Ovary (tissue), 7 donors: ENCODE measurements at regions not wholly inside any gene's neighbourhood (a gene's known extent, or its start where the extent isn't known, plus 50 kb on each side); places are given as distances from the start of the nearest gene placed in this dataset.
A peak's percentile ranks its signal among the peaks of the same experiment; 100 is the strongest.
"Not testable (repeated sequence)": the region's sequence is repeated elsewhere in the genome, so short reads cannot be mapped to it uniquely, and the experiment has no call there.

ENCODE experiments used
- DNase-seq, 5 donors: peaks; one replicate each; pipeline ENCODE4 v3.0.0-alpha.2; 2019 to 2020
- H3K27ac ChIP-seq, 2 donors: fragments of 200-600 bp; one replicate each; pipeline versions ENCODE4 v1.5.1 to v1.8.0; 2019 to 2022
- H3K27me3 ChIP-seq: fragments of 200-600 bp; one replicate; pipeline ENCODE4 v1.8.0; 2022
- H3K36me3 ChIP-seq: fragments of 200-600 bp; sonication (generic); one replicate; pipeline ENCODE4 v1.5.1; 2019
- H3K4me1 ChIP-seq: one replicate; pipeline ENCODE4 v1.8.1; 2013; ENCODE audit warnings: mild to moderate bottlenecking, moderate library complexity; ENCODE audit not compliant: insufficient read depth
- H3K4me3 ChIP-seq: fragments of 200-600 bp; sonication (generic); one replicate; pipeline ENCODE4 v1.5.1; 2017
- H3K9me3 ChIP-seq, 2 donors: fragments of 200-600 bp in 1 of 2; sonication (generic) in 1 of 2; one replicate each; pipeline versions ENCODE4 v1.5.1 to v1.8.1; 2013 to 2019; ENCODE audit warnings: mild to moderate bottlenecking in 1 of 2, moderate library complexity in 1 of 2
- EP300 ChIP-seq: sonication (generic); formaldehyde crosslinking; IDR thresholded peaks from one replicate; pipeline ENCODE4 v1.6.1; 2017; ENCODE audit warnings: antibody characterized with exemption
- POLR2A ChIP-seq: fragments of 450-650 bp; IDR thresholded peaks from one replicate; pipeline ENCODE4 v1.6.1; 2017; ENCODE audit warnings: antibody characterized with exemption, mild to moderate bottlenecking, moderate library complexity
- WGBS, 3 donors: extraction: QIAGEN DNeasy Blood & Tissue Kit in 1 of 3; methylation state at CpG; one replicate each; pipeline versions ENCODE4 v1.1.5 to v1.1.7; 2013 to 2017; 5-methylcytosine and 5-hydroxymethylcytosine counted together
- intact Hi-C, 4 donors: fragments of 100-400 bp; cut with DNase I; formaldehyde crosslinking; loops; one replicate each; pipeline versions ENCODE4 v1.11.0 to v1.15.1; 2022 to 2023
- TF ChIP-seq, protein P1 (sequence below), 3 donors: fragments of 450-650 bp in 2 of 3; fragments of 200-600 bp in 1 of 3; IDR thresholded peaks; one replicate each; pipeline versions ENCODE4 v1.5.1 to v1.8.0; 2016 to 2022; ENCODE audit warnings: antibody characterized with exemption in 3 of 3, mild to moderate bottlenecking in 1 of 3
- donor health status: DM: no; HTN: no; CAD: no; lungs with moderate emphysema.
- donor health status: DM: no; HTN: no; CAD: no.
- donor health status: Bipolar disorder and iron deficiency.
- donor health status: DM: no; HTN: no; CAD: no.
- donor health status: DM: yes; HTN: yes; CAD: no.

DNA sequence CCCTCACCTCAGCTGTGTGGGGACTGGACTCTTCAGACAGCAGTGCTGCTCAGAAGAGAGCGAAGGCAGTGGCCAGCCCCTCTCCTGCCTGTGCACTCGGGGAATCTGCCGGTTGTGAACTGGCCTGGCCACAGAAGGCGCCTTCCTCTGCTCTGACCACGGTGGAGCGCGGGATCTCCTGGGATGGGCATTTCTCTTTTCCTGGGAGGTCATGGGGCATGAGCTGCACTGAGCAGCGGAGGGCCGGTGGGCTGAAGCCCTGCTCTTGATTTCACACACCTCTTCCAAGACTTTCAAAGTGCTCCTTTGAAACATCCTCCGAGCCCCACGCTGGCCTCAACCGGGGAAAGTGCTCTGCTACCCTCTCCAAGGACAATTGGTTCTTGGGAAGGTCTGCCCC lies 125.6 kb upstream of the FAM20C start:
- DNase-seq, result peak in 2 of 5 donors; percentile 5 to 24
- no peak for TF ChIP-seq POLR2A
- TF ChIP-seq, protein P1, sequence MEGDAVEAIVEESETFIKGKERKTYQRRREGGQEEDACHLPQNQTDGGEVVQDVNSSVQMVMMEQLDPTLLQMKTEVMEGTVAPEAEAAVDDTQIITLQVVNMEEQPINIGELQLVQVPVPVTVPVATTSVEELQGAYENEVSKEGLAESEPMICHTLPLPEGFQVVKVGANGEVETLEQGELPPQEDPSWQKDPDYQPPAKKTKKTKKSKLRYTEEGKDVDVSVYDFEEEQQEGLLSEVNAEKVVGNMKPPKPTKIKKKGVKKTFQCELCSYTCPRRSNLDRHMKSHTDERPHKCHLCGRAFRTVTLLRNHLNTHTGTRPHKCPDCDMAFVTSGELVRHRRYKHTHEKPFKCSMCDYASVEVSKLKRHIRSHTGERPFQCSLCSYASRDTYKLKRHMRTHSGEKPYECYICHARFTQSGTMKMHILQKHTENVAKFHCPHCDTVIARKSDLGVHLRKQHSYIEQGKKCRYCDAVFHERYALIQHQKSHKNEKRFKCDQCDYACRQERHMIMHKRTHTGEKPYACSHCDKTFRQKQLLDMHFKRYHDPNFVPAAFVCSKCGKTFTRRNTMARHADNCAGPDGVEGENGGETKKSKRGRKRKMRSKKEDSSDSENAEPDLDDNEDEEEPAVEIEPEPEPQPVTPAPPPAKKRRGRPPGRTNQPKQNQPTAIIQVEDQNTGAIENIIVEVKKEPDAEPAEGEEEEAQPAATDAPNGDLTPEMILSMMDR (IDR thresholded peaks at IDR 0.05), result no peak
- TF ChIP-seq EP300, result no peak
- H3K9me3 ChIP-seq, result no peaks in the 10 kb centered on the region
- no peak overlapping the region for H3K27ac ChIP-seq
- H3K36me3 ChIP-seq, result no peaks in the 10 kb centered on the region
- intact Hi-C loops, result no loop called here
- 91 to 97% (median 94%) methylated on average over 12 of the region's 12 CpGs for WGBS, 3 donors
- H3K27me3 ChIP-seq, result no peaks in the 10 kb centered on the region
- H3K4me1 ChIP-seq, result peaks cover 2% of the 10 kb centered on the region
- no peak overlapping the region for H3K4me3 ChIP-seq

DNA sequence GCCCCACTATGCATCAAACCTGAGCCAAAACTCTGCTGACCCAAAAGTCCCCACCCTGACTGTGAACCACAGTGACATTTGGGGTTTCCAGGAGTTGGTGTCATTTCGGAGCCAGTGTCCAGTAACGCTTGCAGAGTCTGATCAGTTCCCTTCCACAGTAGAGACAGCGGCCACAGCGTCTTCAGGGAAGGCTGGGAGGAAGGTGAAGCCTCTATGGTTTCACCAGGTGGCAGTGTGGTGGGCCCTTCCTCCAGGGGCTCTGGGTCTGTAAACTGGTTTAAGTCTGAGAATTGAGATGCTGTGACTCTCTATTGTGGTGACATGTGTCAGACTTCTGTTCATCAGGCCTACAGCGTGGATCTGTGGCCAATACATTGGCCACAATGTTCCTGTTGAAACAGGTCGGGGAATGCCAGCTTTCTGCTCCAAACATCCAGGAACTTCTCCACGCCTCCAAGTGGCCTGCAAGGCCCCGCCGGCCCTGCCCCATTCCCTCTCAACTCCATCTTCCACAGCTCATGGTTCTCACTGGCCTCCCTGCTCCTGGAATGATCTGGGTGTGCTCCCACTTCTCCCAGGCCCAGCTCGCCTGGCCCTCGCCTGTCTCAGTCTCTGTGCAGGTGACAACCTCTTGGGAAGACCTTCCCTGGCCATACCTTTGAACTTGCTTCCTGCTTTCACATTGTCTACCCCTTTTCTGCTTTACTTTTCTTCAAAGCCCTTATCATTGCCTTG lies 124.5 kb upstream of the FAM20C start:
- TF ChIP-seq EP300, result no peak
- TF ChIP-seq POLR2A, result no peak
- TF ChIP-seq, protein P1 (IDR thresholded peaks at IDR 0.05), result no peak
- Histone ChIP-seq H3K27me3 (no peaks in the 10 kb centered on the region), H3K9me3 (no peaks in the 10 kb centered on the region), H3K27ac (no peak overlapping the region), H3K4me3 (no peak overlapping the region), H3K36me3 (no peaks in the 10 kb centered on the region), H3K4me1 (peaks cover 2% of the 10 kb centered on the region)
- 93 to 97% (median 96%) methylated on average over 11 of the region's 11 CpGs for WGBS, 3 donors
- intact Hi-C loops, result no loop called here
- DNase-seq, result peak in 2 of 5 donors; percentile 8 to 30

DNA sequence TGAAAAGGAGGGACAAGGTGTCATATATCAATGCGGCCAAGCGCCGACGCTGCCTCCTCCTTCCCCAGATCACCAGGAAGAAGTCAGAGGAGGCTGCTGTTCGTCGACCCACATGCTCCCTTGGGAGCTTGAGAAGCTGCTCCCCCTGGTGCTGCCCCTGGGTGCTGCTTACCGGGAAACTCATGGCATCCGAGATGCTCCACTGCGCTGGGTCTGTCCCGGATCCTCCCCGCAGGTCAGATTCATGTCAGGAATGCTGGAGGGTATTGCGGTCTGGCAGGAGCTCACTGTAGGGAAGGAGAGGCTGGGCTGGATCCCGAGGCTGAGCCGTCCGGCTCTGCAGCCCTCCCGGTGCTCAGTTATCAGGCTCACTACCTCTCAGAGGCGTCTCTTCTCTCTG lies 123.7 kb upstream of the FAM20C start:
- WGBS, 3 donors, result 63 to 80% (median 75%) methylated on average over 17 of the region's 17 CpGs
- no peaks in the 10 kb centered on the region for H3K36me3 ChIP-seq
- no peak overlapping the region for H3K27ac ChIP-seq
- H3K4me1 ChIP-seq, result peaks cover 2% of the 10 kb centered on the region
- peak in 2 of 5 donors; percentile 11 to 38 for DNase-seq
- intact Hi-C loops, result no loop called here
- no peaks in the 10 kb centered on the region for H3K9me3 ChIP-seq
- no peak overlapping the region for H3K4me3 ChIP-seq
- no peaks in the 10 kb centered on the region for H3K27me3 ChIP-seq
- TF ChIP-seq, protein P1 (IDR thresholded peaks at IDR 0.05), result no peak
- no peak for TF ChIP-seq POLR2A

DNA sequence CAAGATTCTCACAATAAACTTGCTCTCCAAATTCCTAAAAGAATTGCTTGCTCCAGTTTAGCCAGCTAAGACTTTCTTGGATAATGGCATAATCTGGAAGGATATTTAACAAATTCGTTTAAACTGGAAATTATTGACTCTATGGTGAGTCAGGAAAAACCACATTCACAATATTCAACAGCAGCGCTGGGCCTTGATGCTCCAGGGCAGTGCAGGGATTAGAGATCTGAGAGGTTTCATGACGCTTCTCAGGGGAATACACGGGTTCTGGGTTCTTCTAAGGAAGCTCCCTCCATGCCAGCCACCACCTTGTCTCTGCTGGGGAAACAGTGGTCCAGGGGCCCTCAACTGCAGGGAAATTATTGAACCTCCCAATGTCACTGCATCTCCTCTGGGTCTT lies 123.3 kb upstream of the FAM20C start:
- H3K27ac ChIP-seq, H3K9me3 ChIP-seq, DNase-seq, H3K4me1 ChIP-seq, H3K36me3 ChIP-seq, intact Hi-C loops, H3K4me3 ChIP-seq, H3K27me3 ChIP-seq: not testable (repeated sequence)
- WGBS, 3 donors, result no CpG with 5 or more reads among the region's 4 CpGs

DNA sequence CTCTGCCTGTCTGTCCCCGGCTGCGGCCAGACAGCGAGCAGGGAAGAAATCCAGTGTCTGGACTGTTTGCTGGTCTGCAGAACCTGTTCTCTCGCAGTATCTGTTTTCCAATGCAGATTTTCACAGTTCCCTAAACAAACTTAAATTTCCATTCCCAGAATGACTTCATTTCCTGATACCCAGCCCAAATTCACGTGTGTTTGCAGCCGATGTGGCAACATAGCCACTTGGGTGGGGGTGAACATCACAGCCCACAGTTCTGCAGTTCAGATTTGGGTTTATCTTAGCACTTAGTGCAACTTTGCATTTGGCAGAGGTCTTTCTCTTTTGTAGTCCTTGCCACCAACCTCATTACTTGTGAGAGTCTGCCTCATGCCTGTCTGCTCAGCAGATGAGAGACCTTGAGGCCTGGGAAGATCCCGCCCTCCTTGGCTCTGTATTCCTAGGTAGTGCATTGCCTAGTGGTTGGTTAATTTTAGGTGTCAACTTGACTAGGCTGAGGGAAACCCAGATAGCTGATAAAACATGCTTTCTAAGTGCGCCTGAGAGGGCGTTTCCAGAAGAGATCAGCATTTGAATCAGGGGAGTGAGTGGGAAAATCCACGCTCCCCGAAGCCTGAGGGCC lies 122.8 kb upstream of the FAM20C start:
- H3K9me3 ChIP-seq, DNase-seq, intact Hi-C loops, H3K27me3 ChIP-seq, H3K4me1 ChIP-seq, H3K4me3 ChIP-seq, H3K36me3 ChIP-seq, H3K27ac ChIP-seq: not testable (repeated sequence)
- WGBS, 3 donors, result 38 to 75% (median 74%) methylated on average over 7 to 10 of the region's 11 CpGs

DNA sequence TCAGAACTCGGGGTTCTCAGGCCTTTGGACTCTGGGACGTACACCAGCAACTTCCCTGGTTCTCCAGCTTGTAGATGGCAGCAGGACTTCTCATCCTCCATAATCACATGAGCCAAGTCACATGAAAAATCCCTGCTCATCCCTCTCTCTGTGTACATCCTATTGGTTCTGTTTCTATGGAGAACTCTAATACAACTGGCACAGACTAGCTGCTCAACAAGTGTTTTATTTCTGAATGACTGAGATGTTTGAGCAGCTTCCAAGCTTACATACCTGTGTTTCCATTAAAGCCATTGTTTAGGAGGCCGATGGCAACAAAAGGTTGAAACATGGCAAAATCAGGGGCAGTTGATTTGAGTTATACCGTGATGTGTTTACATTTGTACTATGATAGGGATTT lies 122.2 kb upstream of the FAM20C start:
- H3K27me3 ChIP-seq, H3K4me3 ChIP-seq, intact Hi-C loops, H3K9me3 ChIP-seq, H3K4me1 ChIP-seq, H3K27ac ChIP-seq, H3K36me3 ChIP-seq: not testable (repeated sequence)
- WGBS, 3 donors, result 14 to 52% (median 42%) methylated on average over 3 to 4 of the region's 4 CpGs
- peak in 1 of 5 donors; percentile 17 for DNase-seq

DNA sequence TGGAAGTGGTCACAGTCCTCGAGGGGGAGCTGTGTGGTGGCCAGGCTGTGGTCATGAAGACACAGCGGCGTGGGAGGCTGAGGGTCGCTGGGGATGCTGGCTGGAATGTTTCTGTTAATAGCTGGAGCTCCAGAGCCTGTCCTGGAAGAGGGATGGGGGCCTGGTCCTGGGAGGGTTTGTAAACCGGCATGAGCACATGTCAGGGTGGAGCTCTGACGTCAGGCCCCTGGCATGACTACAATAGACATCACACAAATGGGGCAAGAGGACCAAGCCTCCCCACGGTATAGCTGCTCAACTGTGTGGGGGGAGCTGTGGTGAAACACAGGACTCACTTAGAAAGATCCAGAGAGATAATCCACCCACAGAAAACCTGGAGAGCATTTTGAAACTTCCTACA lies 121.4 kb upstream of the FAM20C start:
- intact Hi-C loops, H3K4me3 ChIP-seq, H3K27me3 ChIP-seq, H3K9me3 ChIP-seq, H3K4me1 ChIP-seq, H3K27ac ChIP-seq, H3K36me3 ChIP-seq: not testable (repeated sequence)
- DNase-seq, result peak; percentile 73 to 89 (median 77)
- 11 to 14% (median 12%) methylated on average over 6 to 7 of the region's 7 CpGs for WGBS, 3 donors

DNA sequence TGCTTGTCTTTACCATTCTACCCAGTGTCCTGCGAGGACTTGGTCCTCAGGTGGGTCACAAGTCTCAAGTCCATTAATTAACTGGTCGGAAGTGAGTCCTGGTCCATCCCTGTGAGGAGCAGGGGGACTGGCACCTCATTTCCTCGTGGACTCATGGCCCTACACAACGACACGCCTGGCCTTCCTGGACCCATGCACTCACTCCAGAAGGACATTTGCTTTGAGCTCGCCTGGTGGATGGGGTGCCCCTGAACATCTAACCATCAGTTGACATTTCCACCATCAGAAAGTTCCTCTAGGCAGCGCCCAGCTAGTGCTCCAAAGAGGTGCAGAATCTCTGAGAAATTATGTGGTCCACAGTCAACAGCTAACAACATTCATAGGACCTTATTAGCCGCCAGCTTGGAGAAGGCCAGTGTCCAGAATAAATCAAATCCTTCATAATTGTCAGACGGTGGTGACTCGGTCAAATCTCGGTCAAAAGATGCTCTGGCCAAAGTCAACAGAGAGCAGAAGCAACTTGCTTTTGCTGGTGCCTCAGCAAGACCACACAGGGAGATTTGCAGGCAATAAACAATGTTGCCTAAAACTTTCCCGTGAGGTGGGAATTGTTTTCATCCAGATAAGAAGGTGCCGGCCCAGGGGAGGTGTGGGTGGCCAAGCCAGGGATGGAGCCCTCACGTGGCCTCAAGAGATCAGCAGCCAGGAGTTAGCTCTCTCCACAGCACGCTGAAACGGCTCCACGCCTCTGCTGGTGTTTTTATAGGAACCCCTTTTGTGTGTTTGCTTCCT lies 119.9 kb upstream of the FAM20C start:
- H3K27ac ChIP-seq, H3K36me3 ChIP-seq, intact Hi-C loops, H3K4me1 ChIP-seq, H3K9me3 ChIP-seq, H3K4me3 ChIP-seq, H3K27me3 ChIP-seq: not testable (repeated sequence)
- peak in 1 of 5 donors; percentile 14 for DNase-seq
- 52 to 58% (median 53%) methylated on average over 14 to 17 of the region's 17 CpGs for WGBS, 3 donors
